Osteoblast (primary cell): ENCODE measurements at regions not wholly inside any gene's neighbourhood (a gene's known extent, or its start where the extent isn't known, plus 50 kb on each side); places are given as distances from the start of the nearest gene placed in this dataset.
"Not testable (repeated sequence)": the region's sequence is repeated elsewhere in the genome, so short reads cannot be mapped to it uniquely, and the experiment has no call there.

Experiments
- DNase-seq: peaks from one replicate; pipeline ENCODE4 v3.0.0; 2011; ENCODE audit warnings: low spot score, mixed read lengths; ENCODE audit not compliant: insufficient read length; ENCODE audit errors: missing footprints
- H2AFZ ChIP-seq: 2 replicates; pipeline ENCODE4 v1.6.0; 2011; ENCODE audit warnings: mild to moderate bottlenecking, low read length
- H3K27ac ChIP-seq: 2 replicates; pipeline ENCODE4 v1.5.1; 2011; ENCODE audit warnings: mild to moderate bottlenecking, low read depth, low read length, moderate library complexity
- H3K27me3 ChIP-seq: 2 replicates; pipeline ENCODE4 v1.6.0; 2012; ENCODE audit warnings: mild to moderate bottlenecking, control low read depth, inconsistent platforms, low read length, moderate library complexity; ENCODE audit not compliant: insufficient read depth
- H3K36me3 ChIP-seq: 2 replicates; pipeline ENCODE4 v1.5.1; 2011; ENCODE audit warnings: mild to moderate bottlenecking, low read length, control low read depth, moderate library complexity; ENCODE audit not compliant: insufficient read depth
- H3K4me1 ChIP-seq: 2 replicates; pipeline ENCODE4 v1.5.1; 2011; ENCODE audit warnings: mild to moderate bottlenecking, low read length, control low read depth, moderate library complexity; ENCODE audit not compliant: insufficient read depth
- H3K4me2 ChIP-seq: 2 replicates; pipeline ENCODE4 v1.6.0; 2011; ENCODE audit warnings: mild to moderate bottlenecking, low read length; ENCODE audit not compliant: insufficient read depth
- H3K4me3 ChIP-seq: fragments of 200-600 bp; sonication (generic); 3 replicates; pipeline ENCODE4 v1.5.1; 2012; ENCODE audit warnings: mild to moderate bottlenecking, low read length, inconsistent platforms; ENCODE audit not compliant: insufficient read depth
- H3K79me2 ChIP-seq: 2 replicates; pipeline ENCODE4 v1.6.0; 2012; ENCODE audit warnings: mild to moderate bottlenecking, low read length, control low read depth, inconsistent platforms; ENCODE audit not compliant: insufficient read depth
- H3K9me3 ChIP-seq: 2 replicates; pipeline ENCODE4 v1.5.1; 2011; ENCODE audit warnings: low read depth, low read length, control low read depth
- H4K20me1 ChIP-seq: 2 replicates; pipeline ENCODE4 v1.6.0; 2012; ENCODE audit warnings: mild to moderate bottlenecking, low read length, control low read depth; ENCODE audit not compliant: insufficient read depth
- TF ChIP-seq, protein P1 (sequence below): IDR thresholded peaks from 2 replicates; pipeline ENCODE4 v1.5.1; 2011; ENCODE audit warnings: mild to moderate bottlenecking, low read depth, low read length, moderate library complexity; ENCODE audit errors: extremely low read depth

- H4K20me1 ChIP-seq, result no peaks in the 10 kb centered on the region
- no peaks in the 10 kb centered on the region for H3K79me2 ChIP-seq
- H3K4me1 ChIP-seq, result no peaks in the 10 kb centered on the region
- H3K27ac ChIP-seq, result no peak overlapping the region
- DNase-seq, result peak; percentile 48
- no peaks in the 10 kb centered on the region for H3K36me3 ChIP-seq
- no peak overlapping the region for H2AFZ ChIP-seq
- TF ChIP-seq, protein P1, sequence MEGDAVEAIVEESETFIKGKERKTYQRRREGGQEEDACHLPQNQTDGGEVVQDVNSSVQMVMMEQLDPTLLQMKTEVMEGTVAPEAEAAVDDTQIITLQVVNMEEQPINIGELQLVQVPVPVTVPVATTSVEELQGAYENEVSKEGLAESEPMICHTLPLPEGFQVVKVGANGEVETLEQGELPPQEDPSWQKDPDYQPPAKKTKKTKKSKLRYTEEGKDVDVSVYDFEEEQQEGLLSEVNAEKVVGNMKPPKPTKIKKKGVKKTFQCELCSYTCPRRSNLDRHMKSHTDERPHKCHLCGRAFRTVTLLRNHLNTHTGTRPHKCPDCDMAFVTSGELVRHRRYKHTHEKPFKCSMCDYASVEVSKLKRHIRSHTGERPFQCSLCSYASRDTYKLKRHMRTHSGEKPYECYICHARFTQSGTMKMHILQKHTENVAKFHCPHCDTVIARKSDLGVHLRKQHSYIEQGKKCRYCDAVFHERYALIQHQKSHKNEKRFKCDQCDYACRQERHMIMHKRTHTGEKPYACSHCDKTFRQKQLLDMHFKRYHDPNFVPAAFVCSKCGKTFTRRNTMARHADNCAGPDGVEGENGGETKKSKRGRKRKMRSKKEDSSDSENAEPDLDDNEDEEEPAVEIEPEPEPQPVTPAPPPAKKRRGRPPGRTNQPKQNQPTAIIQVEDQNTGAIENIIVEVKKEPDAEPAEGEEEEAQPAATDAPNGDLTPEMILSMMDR, result no peak
- H3K9me3 ChIP-seq, result no peaks in the 10 kb centered on the region
- H3K4me3 ChIP-seq, result no peak overlapping the region
- H3K4me2 ChIP-seq, result no peak overlapping the region
- H3K27me3 ChIP-seq, result no peaks in the 10 kb centered on the region
Observed at GRCh38 chrX:42290608-42291007, 367.3 kb upstream of the CASK start.

DNA sequence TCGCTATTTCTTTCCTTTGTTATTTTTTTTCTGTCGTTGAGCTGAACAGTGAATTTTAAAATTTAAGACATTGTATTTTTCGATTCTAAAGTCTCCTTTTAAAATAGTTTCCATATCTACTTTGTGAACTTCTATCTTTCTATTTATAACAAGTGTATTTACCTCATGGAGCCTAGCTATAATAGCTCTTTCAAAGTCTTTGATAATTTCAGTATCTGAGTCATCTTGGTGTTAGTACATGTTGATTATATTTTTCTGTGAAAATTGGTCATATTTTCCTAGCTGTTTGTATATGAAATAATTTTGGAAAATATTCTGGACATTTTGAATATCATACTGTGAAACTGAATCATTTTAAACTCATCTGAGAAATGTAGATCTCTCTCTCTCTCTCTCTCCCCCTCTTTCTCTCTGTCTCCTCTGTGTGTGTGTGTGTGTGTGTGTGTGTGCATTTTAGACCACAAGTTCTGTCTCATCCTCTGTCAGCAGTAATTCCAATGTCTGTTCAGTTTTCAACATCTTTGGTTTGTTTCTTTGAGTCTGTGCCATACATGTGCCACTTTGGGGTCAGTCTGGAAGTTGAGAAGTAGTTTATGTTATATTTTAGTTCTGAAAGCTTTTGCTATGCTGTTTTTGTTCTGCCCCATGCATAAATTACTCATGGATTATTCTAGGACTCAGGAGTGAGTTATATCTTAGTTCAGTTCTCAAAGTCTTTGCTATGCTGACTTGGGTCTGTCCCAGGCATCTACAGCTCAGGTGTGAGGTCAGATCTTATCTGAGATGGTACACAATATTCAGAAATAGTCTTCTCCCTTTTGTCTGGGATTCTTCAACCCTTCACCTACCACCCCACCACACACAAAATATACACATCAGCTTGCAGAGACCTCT is 366.4 kb upstream of the CASK start:
- no peak overlapping the region for H2AFZ ChIP-seq
- DNase-seq, result no peak
- H3K27ac ChIP-seq, result no peak overlapping the region
- H3K4me3 ChIP-seq, result no peak overlapping the region
- H3K27me3 ChIP-seq, result no peaks in the 10 kb centered on the region
- no peaks in the 10 kb centered on the region for H4K20me1 ChIP-seq
- TF ChIP-seq, protein P1, result no peak
- no peaks in the 10 kb centered on the region for H3K36me3 ChIP-seq
- no peaks in the 10 kb centered on the region for H3K9me3 ChIP-seq
- H3K79me2 ChIP-seq, result no peaks in the 10 kb centered on the region
- no peaks in the 10 kb centered on the region for H3K4me1 ChIP-seq
- no peak overlapping the region for H3K4me2 ChIP-seq

DNA sequence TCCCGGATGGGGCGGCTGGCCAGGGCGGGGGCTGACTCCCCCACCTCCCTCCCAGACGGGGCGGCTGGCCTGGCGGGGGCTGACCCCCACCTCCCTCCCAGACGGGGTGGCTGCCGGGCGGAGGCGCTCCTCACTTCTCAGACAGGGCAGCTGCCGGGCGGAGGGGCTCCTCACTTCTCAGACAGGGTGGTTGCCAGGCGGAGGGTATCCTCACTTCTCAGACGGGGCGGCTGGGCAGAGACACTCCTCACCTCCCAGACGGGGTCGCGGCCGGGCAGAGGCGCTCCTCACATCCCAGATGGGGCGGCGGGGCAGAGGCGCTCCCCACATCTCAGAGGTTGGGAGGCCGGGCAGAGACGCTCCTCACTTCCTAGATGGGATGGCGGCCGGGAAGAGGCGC is 362.3 kb upstream of the CASK start:
- not testable (repeated sequence) for DNase-seq, H3K4me2 ChIP-seq, H3K9me3 ChIP-seq, H4K20me1 ChIP-seq, H2AFZ ChIP-seq, H3K4me1 ChIP-seq, H3K36me3 ChIP-seq, H3K79me2 ChIP-seq, H3K27me3 ChIP-seq, H3K4me3 ChIP-seq, H3K27ac ChIP-seq

DNA sequence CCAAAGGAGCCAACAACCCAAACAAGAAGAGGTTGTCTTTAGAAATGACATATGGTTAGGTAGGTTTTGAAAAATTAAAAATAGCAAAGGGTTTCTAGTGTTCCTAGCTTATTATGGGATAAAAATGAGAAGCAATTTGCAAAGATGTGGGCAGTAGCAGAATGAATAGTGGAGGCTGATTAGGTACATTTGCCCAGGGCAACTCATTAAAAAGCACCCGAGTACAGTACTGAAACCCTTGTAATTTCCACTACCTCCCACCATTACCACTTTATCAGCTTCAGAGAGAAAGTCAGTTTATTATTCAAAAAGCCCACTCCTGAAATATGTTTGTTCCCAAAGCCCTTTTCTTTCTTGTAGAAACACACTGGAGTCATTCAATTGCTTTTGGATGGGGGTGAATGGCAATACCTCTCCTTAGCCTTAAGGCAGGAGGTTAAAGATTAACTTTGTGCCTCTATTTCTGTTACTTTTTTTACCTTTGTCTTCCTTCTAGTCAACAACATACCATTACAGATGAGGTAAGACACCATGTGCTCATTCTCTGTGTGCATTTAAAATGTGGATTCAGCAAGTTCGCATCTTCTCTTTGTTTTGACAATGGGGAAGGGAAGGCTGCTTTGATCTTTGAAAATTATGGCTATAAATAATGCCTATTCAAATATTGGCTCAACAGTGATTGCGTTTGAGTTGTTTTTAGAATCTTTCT is 353.8 kb upstream of the CASK start:
- Histone ChIP-seq H3K27ac (no peak overlapping the region), H2AFZ (no peak overlapping the region), H3K4me3 (no peak overlapping the region), H3K4me1 (no peaks in the 10 kb centered on the region), H4K20me1 (no peaks in the 10 kb centered on the region), H3K4me2 (no peak overlapping the region), H3K36me3 (no peaks in the 10 kb centered on the region), H3K9me3 (no peaks in the 10 kb centered on the region), H3K27me3 (no peaks in the 10 kb centered on the region), H3K79me2 (no peaks in the 10 kb centered on the region)
- DNase-seq, result no peak
- TF ChIP-seq, protein P1, result no peak
